ENCODE measurements at regions not wholly inside any gene's neighbourhood (a gene's known extent, or its start where the extent isn't known, plus 50 kb on each side); places are given as distances from the start of the nearest gene placed in this dataset.
"Not testable (repeated sequence)": the region's sequence is repeated elsewhere in the genome, so short reads cannot be mapped to it uniquely, and the experiment has no call there.

GRCh38 chr5:38615042-38615441 lies 58.6 kb upstream of the LIFR start:
- no peak for DNase-seq (ENCODE audit: low read depth in 2 of 2)
- no peak overlapping the region for H3K4me3 ChIP-seq (replicated peaks in 1 of 2; ENCODE audit: low read depth in 2 of 2, low read length in 2 of 2)
- TF ChIP-seq, protein P1, sequence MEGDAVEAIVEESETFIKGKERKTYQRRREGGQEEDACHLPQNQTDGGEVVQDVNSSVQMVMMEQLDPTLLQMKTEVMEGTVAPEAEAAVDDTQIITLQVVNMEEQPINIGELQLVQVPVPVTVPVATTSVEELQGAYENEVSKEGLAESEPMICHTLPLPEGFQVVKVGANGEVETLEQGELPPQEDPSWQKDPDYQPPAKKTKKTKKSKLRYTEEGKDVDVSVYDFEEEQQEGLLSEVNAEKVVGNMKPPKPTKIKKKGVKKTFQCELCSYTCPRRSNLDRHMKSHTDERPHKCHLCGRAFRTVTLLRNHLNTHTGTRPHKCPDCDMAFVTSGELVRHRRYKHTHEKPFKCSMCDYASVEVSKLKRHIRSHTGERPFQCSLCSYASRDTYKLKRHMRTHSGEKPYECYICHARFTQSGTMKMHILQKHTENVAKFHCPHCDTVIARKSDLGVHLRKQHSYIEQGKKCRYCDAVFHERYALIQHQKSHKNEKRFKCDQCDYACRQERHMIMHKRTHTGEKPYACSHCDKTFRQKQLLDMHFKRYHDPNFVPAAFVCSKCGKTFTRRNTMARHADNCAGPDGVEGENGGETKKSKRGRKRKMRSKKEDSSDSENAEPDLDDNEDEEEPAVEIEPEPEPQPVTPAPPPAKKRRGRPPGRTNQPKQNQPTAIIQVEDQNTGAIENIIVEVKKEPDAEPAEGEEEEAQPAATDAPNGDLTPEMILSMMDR (IDR thresholded peaks at IDR 0.05; ENCODE audit: low read depth, low read length), result no peak

DNA sequence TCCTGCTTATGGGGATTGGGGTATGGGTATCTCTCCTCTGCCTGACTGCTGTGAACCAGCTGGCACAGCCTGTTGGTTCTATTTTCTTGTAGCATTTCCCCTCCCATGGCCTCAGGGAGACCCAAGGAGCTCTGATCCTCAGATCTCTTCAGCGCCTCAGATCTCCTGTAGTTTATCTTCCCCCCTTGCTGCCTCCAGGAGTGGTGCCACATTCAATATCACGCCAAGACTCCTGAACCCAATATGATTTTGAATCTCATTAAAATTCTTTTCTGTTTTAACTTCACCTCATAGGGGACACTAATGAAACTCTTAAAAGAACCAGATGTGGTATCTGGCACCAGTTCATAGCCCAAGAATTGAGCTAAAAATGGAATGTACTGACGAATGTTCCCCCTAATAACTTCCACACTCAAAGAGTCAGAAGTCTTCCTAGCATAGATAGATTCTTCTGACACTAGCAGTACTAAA lies 59.6 kb upstream of the LIFR start:
- DNase-seq (ENCODE audit: low read depth in 2 of 2), result peak; percentile 18 to 78
- no peak overlapping the region for H3K4me3 ChIP-seq (replicated peaks in 1 of 2; ENCODE audit: low read depth in 2 of 2, low read length in 2 of 2)
- TF ChIP-seq, protein P1 (IDR thresholded peaks at IDR 0.05; ENCODE audit: low read depth, low read length), result no peak

- TF ChIP-seq, protein P1 (IDR thresholded peaks at IDR 0.05; ENCODE audit: low read depth, low read length), result no peak
- H3K4me3 ChIP-seq (replicated peaks in 1 of 2; ENCODE audit: low read depth in 2 of 2, low read length in 2 of 2), result no peak overlapping the region
- DNase-seq (ENCODE audit: low read depth in 2 of 2), result no peak
These were observed 61.7 kb upstream of the LIFR start for GRCh38 chr5:38618154-38618553.

DNA sequence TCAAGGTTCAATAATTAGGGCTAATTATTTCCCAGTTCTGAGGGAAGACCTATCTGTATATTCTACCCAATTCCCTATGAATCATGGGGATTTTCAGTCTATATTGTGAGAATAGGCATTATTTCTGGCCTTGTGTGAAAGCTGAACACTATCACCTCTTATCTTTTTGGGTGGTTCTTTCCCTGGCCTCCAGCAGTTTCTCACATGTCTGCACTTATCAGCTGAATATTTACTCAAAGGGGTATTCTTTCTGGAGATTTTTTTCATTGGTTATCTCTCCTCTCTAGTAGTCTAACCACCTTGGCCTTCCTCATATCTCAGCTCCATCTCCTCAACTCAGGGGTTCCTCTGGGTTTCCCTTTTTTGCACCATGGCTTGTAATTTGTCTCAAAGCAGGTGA lies 64.9 kb upstream of the LIFR start:
- no peak for DNase-seq (ENCODE audit: low read depth in 2 of 2)
- TF ChIP-seq, protein P1 (IDR thresholded peaks at IDR 0.05; ENCODE audit: low read depth, low read length), result no peak
- no peak overlapping the region for H3K4me3 ChIP-seq (replicated peaks in 1 of 2; ENCODE audit: low read depth in 2 of 2, low read length in 2 of 2)

GRCh38 chr5:38621840-38622437 lies 65.5 kb upstream of the LIFR start:
- peak in 1 of 2 donors; percentile 37 for DNase-seq (ENCODE audit: low read depth in 2 of 2)
- H3K4me3 ChIP-seq (replicated peaks in 1 of 2; ENCODE audit: low read depth in 2 of 2, low read length in 2 of 2), result no peak overlapping the region
- TF ChIP-seq, protein P1 (IDR thresholded peaks at IDR 0.05; ENCODE audit: low read depth, low read length), result no peak

GRCh38 chr5:38622723-38623129 lies 66.3 kb upstream of the LIFR start:
- DNase-seq (ENCODE audit: low read depth in 2 of 2), result peak in 1 of 2 donors; percentile 81
- TF ChIP-seq, protein P1 (IDR thresholded peaks at IDR 0.05; ENCODE audit: low read depth, low read length), result no peak
- H3K4me3 ChIP-seq (replicated peaks in 1 of 2; ENCODE audit: low read depth in 2 of 2, low read length in 2 of 2), result no peak overlapping the region

DNA sequence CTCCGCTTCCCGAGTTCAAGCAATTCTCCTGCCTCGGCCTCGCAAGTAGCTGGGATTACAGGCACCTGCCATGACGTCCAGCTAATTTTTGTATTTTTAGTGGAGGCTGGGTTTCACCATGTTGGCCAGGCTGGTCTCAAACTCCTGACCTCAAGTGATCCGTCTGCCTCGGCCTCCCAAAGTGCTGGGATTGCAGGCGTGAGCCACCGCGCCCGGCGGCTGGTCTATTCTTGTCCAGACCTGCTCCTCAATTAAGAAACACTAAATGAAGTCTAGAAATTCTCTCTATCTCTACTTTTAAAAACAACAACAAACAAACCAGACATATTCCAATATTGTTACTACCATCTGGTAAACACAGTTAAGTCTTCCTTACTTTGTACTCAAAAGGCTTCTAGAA lies 68.1 kb upstream of the LIFR start:
- not testable (repeated sequence) for H3K4me3 ChIP-seq (replicated peaks in 1 of 2; ENCODE audit: low read depth in 2 of 2, low read length in 2 of 2); DNase-seq (ENCODE audit: low read depth in 2 of 2)

DNA sequence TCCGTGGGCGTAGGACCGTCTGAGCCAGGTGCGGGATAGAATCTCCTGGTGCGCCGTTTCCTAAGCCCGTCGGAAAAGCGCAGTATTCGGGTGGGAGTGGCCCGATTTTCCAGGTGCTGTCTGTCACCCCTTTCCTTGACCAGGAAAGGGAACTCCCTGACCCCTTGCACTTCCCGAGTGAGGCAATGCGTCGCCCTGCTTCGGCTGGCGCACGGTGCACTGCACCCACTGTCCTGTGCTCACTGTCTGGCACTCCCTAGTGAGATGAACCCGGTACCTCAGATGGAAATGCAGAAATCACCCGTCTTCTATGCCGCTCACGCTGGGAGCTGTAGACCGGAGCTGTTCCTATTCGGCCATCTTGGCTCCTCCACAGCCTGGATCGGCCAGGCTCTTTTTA lies 74.9 kb upstream of the LIFR start:
- H3K4me3 ChIP-seq (replicated peaks in 1 of 2; ENCODE audit: low read depth in 2 of 2, low read length in 2 of 2); DNase-seq (ENCODE audit: low read depth in 2 of 2): not testable (repeated sequence)

Measured in cardiac fibroblast (primary cell).